Stimulated activated naive CD8-positive, alpha-beta T cell treated with anti-CD3 and anti-CD28 coated beads, Interleukin-15, Interleukin-2, amounts not matched to agents 100 ng/mL and 50 ng/mL, for 24 hours (primary cell): ENCODE measurements at regions not wholly inside any gene's neighbourhood (a gene's known extent, or its start where the extent isn't known, plus 50 kb on each side); places are given as distances from the start of the nearest gene placed in this dataset.
"Not testable (repeated sequence)": the region's sequence is repeated elsewhere in the genome, so short reads cannot be mapped to it uniquely, and the experiment has no call there.

ENCODE experiments used
- H3K27ac Mint-ChIP-seq: one replicate; pipeline ENCODE4 v1.8.0; 2021; ENCODE audit warnings: mild to moderate bottlenecking, mixed read lengths
- H3K27me3 Mint-ChIP-seq: one replicate; pipeline ENCODE4 v1.8.0; 2021; ENCODE audit warnings: mixed read lengths
- H3K36me3 Mint-ChIP-seq: one replicate; pipeline ENCODE4 v1.8.0; 2021; ENCODE audit warnings: low read depth, mixed read lengths
- H3K4me1 Mint-ChIP-seq: one replicate; pipeline ENCODE4 v1.8.0; 2021; ENCODE audit warnings: low read depth, mixed read lengths
- H3K4me3 Mint-ChIP-seq: one replicate; pipeline ENCODE4 v1.8.0; 2021; ENCODE audit warnings: mild to moderate bottlenecking, mixed read lengths
- H3K9me3 Mint-ChIP-seq: one replicate; pipeline ENCODE4 v1.8.0; 2021; ENCODE audit warnings: mixed read lengths

- no peaks in the 10 kb centered on the region for H3K27me3 Mint-ChIP-seq
- peaks cover 20% of the 10 kb centered on the region for H3K9me3 Mint-ChIP-seq
- no peak overlapping the region for H3K4me3 Mint-ChIP-seq
- H3K36me3 Mint-ChIP-seq = no peaks in the 10 kb centered on the region
- no peaks in the 10 kb centered on the region for H3K4me1 Mint-ChIP-seq
- no peak overlapping the region for H3K27ac Mint-ChIP-seq
Observed at GRCh38 chr7:138349841-138350700, 110.0 kb upstream of the TRIM24 start.

- H3K4me3 Mint-ChIP-seq = no peak overlapping the region
- H3K4me1 Mint-ChIP-seq = no peaks in the 10 kb centered on the region
- no peaks in the 10 kb centered on the region for H3K27me3 Mint-ChIP-seq
- no peaks in the 10 kb centered on the region for H3K36me3 Mint-ChIP-seq
- no peak overlapping the region for H3K27ac Mint-ChIP-seq
- peaks cover 16% of the 10 kb centered on the region for H3K9me3 Mint-ChIP-seq
Observed at GRCh38 chr7:138350701-138351357, 109.2 kb upstream of the TRIM24 start.

- H3K9me3 Mint-ChIP-seq = peaks cover 10% of the 10 kb centered on the region
- no peak overlapping the region for H3K27ac Mint-ChIP-seq
- no peaks in the 10 kb centered on the region for H3K36me3 Mint-ChIP-seq
- no peaks in the 10 kb centered on the region for H3K27me3 Mint-ChIP-seq
- no peak overlapping the region for H3K4me3 Mint-ChIP-seq
- no peaks in the 10 kb centered on the region for H3K4me1 Mint-ChIP-seq
Observed at GRCh38 chr7:138352570-138353461, 107.2 kb upstream of the TRIM24 start.

DNA sequence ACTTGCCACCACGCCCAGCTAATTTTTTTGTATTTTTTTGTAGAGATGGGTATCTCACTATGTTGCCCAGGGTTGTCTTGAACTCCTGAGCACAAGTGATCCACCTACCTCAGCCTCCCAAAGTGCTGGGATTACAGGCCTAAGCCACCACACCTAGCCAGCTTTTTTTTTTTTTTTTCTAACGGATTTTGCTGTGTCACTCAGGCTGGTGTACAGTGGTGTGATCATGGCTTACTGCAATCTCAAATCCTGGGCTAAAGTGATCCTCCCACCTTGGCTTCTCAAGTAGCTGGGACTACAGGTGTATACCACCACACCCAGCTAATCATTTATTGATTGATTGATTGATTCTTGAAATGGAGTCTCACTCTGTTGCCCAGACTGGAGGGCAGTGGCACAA is 106.0 kb upstream of the TRIM24 start:
- Mint-ChIP-seq H3K4me3 (no peak overlapping the region), H3K36me3 (peaks cover 3% of the 10 kb centered on the region), H3K27me3 (no peaks in the 10 kb centered on the region), H3K9me3 (peaks cover 10% of the 10 kb centered on the region), H3K4me1 (no peaks in the 10 kb centered on the region), H3K27ac (no peak overlapping the region)

DNA sequence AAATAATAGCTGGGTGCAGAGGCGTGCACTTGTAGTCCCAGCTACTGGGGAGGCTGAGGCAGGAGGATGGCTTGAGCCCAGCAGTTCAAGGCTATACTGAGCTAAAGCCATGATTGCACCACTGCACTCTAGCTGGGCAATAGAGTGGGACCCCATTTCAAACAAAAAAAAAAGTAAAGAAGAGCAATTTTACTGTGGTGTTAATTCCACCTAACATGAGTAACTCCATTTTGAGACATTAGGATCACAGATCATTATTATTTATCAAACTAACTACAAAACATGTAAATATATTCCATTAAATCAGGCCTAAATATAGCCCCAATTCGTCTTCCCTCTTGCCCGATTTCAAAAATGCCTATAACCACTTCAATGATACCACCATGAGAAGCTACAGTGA is 104.8 kb upstream of the TRIM24 start:
- Mint-ChIP-seq H3K9me3 (peaks cover 7% of the 10 kb centered on the region), H3K4me3 (no peak overlapping the region), H3K27me3 (no peaks in the 10 kb centered on the region), H3K4me1 (no peaks in the 10 kb centered on the region), H3K36me3 (peaks cover 3% of the 10 kb centered on the region), H3K27ac (no peak overlapping the region)

GRCh38 chr7:138358850-138359341 is 101.2 kb upstream of the TRIM24 start:
- Mint-ChIP-seq H3K4me1 (no peaks in the 10 kb centered on the region), H3K9me3 (no peaks in the 10 kb centered on the region), H3K36me3 (peaks cover 3% of the 10 kb centered on the region), H3K4me3 (no peak overlapping the region), H3K27me3 (no peaks in the 10 kb centered on the region), H3K27ac (no peak overlapping the region)

DNA sequence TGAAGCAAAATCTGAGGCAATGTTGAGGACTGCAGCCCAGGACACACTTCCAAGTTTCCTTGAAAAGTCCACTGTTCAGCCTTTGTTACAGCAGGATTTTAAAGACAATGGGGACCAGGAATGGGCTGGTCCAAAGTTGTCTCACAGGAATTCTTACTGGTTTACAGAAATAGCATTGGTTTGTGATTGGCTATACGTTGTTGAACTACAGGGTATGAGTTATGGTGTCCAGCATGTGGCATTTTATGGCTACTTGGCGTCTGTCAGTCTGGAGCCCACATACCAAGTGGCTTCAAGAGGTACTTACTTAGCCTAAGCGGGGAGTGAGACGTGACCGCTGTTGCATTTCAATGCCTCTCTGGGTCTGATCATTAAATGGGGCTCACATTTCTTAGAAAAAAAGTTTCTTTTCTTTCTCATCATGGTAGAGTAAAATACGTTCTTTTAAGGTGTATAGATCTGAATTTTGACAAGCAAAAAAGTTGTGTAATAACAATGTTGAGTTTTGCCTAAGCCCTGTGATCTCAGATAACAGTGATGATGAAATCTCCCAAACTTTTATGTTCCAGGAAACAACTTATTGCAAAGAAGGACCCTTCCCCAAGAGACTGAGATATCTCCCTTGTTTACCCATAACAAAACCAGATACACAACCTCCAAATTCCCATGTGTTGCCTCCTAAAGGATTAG is 100.0 kb upstream of the TRIM24 start:
- H3K4me3 Mint-ChIP-seq = no peak overlapping the region
- peaks cover 3% of the 10 kb centered on the region for H3K36me3 Mint-ChIP-seq
- H3K27ac Mint-ChIP-seq = no peak overlapping the region
- no peaks in the 10 kb centered on the region for H3K4me1 Mint-ChIP-seq
- no peaks in the 10 kb centered on the region for H3K27me3 Mint-ChIP-seq
- no peaks in the 10 kb centered on the region for H3K9me3 Mint-ChIP-seq

DNA sequence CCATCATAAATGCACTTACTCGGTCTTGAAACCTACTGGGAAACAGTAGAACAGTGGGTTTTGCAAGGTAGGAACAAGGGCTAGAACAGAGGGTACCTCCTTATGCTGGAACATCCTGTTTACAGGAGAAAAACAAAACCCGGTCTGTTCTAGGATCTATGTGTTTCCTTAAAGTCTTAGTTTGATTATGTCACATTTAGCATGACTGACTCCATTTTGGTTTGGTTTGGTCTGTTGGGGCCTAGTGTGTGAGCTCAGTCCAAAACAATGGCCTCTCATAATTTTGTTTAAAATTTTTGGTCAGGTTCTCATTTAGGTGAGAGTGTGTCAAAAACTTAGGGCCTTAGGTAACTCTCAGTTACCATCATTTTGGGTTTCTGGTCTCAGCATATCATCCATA is 96.3 kb upstream of the TRIM24 start:
- no peaks in the 10 kb centered on the region for H3K27me3 Mint-ChIP-seq
- no peaks in the 10 kb centered on the region for H3K9me3 Mint-ChIP-seq
- H3K4me3 Mint-ChIP-seq = no peak overlapping the region
- H3K36me3 Mint-ChIP-seq = no peaks in the 10 kb centered on the region
- H3K4me1 Mint-ChIP-seq = no peaks in the 10 kb centered on the region
- H3K27ac Mint-ChIP-seq = no peak overlapping the region

DNA sequence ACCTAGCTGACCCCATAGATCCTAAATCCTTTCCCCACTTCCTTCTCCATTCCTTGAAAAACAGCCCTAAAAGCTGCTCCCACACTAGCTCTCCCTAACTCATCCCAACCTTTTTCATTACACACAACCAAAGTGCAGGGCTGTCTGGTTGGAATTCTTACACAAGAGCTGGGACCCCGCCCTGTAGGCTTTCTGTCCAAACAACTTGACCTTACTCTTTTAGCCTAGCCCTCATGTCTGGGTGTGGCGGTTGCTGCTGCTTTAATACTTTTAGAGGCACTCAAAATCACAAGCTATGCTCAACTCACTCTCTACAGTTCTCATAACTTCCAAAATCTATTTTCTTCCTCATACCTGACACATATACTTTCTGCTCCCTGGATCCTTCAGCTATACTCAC is 93.9 kb upstream of the TRIM24 start:
- not testable (repeated sequence) for H3K27me3 Mint-ChIP-seq, H3K4me3 Mint-ChIP-seq, H3K27ac Mint-ChIP-seq, H3K4me1 Mint-ChIP-seq, H3K36me3 Mint-ChIP-seq
- peaks cover 13% of the 10 kb centered on the region for H3K9me3 Mint-ChIP-seq

DNA sequence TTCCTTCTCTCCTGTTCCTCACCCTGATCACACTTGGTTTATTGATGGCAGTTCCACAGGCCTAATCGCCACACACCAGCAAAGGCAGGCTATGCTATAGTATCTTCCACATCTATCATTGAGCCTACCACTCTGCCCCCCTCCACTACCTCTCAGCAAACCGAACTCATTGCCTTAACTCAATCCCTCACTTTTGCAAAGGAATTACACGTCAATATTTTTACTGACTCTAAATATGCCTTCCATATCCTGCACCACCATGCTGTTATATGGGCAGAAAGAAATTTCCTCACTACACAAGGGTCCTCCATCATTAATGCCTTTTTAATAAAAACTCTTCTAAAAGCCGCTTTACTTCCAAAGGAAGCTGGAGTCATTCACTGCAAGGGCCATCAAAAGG is 93.4 kb upstream of the TRIM24 start:
- not testable (repeated sequence) for H3K4me1 Mint-ChIP-seq, H3K27ac Mint-ChIP-seq, H3K4me3 Mint-ChIP-seq, H3K27me3 Mint-ChIP-seq, H3K36me3 Mint-ChIP-seq
- H3K9me3 Mint-ChIP-seq = peaks cover 19% of the 10 kb centered on the region

DNA sequence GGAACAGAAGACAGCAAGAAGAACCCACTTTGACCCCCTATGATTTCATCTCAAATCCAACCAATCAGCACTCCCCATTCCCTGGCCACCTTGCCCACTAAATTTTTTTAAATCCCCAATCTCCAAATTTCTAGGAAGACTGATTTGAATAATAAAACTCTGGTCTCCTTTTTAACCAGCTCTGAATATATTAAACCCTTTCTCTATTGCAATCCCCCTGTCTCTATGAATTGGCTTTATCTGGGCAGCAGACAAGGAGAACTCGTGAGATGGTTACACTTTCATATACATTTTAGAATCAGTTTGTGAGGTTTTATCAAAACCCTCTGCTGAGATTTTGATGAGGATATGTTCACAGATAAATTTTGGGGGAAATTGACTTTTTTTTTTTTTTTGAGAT is 90.3 kb upstream of the TRIM24 start:
- Mint-ChIP-seq H3K27ac (no peak overlapping the region), H3K27me3 (no peaks in the 10 kb centered on the region), H3K36me3 (peaks cover 3% of the 10 kb centered on the region), H3K4me3 (no peak overlapping the region), H3K9me3 (peaks cover 20% of the 10 kb centered on the region), H3K4me1 (no peaks in the 10 kb centered on the region)

GRCh38 chr7:138370956-138371355 is 89.1 kb upstream of the TRIM24 start:
- Mint-ChIP-seq H3K4me3 (no peak overlapping the region), H3K4me1 (no peaks in the 10 kb centered on the region), H3K9me3 (peaks cover 20% of the 10 kb centered on the region), H3K27ac (no peak overlapping the region), H3K36me3 (peaks cover 3% of the 10 kb centered on the region), H3K27me3 (no peaks in the 10 kb centered on the region)

DNA sequence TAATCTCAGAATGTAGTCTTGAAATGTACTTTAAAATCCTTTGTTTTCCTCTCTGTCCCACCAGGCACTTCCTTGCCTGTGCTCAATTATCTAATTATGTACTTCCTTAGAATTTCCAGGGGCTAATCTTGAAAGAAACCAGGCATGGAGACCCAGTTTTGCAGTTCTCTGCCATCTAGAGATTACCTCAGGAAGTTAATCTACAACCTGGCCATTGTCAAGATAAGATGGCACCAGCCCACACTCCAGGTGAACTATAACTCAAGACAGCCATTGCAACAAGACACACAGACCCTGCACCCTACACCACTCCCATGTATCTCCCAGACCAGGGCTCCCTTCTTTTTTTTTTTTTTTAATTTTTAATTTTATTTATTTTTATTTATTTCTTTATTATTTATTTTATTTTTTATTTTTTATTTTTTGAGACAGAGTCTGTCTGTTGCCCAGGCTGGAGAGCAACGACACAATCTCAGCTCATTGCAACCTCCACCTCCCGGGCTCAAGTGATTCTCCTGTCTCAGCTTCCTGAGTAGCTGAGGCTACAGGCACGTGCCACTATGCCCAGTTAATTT is 85.9 kb upstream of the TRIM24 start:
- Mint-ChIP-seq H3K36me3 (peaks cover 3% of the 10 kb centered on the region), H3K27me3 (no peaks in the 10 kb centered on the region), H3K4me3 (no peak overlapping the region), H3K9me3 (peaks cover 15% of the 10 kb centered on the region), H3K27ac (no peak overlapping the region), H3K4me1 (no peaks in the 10 kb centered on the region)

GRCh38 chr7:138377306-138377705 is 82.8 kb upstream of the TRIM24 start:
- H3K27ac Mint-ChIP-seq = no peak overlapping the region
- no peaks in the 10 kb centered on the region for H3K27me3 Mint-ChIP-seq
- H3K9me3 Mint-ChIP-seq = no peaks in the 10 kb centered on the region
- no peaks in the 10 kb centered on the region for H3K4me1 Mint-ChIP-seq
- no peaks in the 10 kb centered on the region for H3K36me3 Mint-ChIP-seq
- no peak overlapping the region for H3K4me3 Mint-ChIP-seq
